Caco-2 (cell line): ENCODE measurements at regions not wholly inside any gene's neighbourhood (a gene's known extent, or its start where the extent isn't known, plus 50 kb on each side); places are given as distances from the start of the nearest gene placed in this dataset.

Experiments used
- BruUV-seq: library from RNA; stranded (reverse); fragments of 400-500 nt; replicated peaks from 2 replicates; lab custom pipeline; 2021; lab: Mats Ljungman, UMichigan
- CTCF ChIA-PET: fragments of 300-600 bp; sonication (Branson Sonifier 250); formaldehyde crosslinking; loops from one replicate; lab custom pipeline; 2022; ENCODE audit warnings: antibody characterized with exemption; lab: Charles Lee
- POLR2A ChIA-PET: fragments of 300-600 bp; sonication (Branson Sonifier 250); formaldehyde crosslinking; loops from one replicate; lab custom pipeline; 2022; ENCODE audit warnings: antibody characterized with exemption; lab: Charles Lee
- DNase-seq, 2 experiments: peaks; one replicate each; pipeline versions ENCODE4 v3.0.0 to v3.0.0-alpha.2; 2020 to 2022
- H3K27me3 ChIP-seq: replicated peaks from 2 replicates; pipeline ENCODE4 v1.6.0; 2011; ENCODE audit warnings: low read length; ENCODE audit not compliant: control insufficient read depth, insufficient read depth
- H3K36me3 ChIP-seq: 2 replicates; pipeline ENCODE4 v1.5.1; 2011; ENCODE audit warnings: low read length; ENCODE audit not compliant: control insufficient read depth, insufficient read depth
- H3K4me1 ChIP-seq: fragments of 250-450 bp; sonication (Bioruptor Pico); 2 replicates; pipeline ENCODE4 v1.5.1; 2020; ENCODE audit warnings: mild to moderate bottlenecking
- H3K4me3 ChIP-seq: 2 replicates; pipeline ENCODE4 v1.5.1; 2011; ENCODE audit warnings: low read depth, mild to moderate bottlenecking, control low read depth, low read length
- H3K9me3 ChIP-seq: fragments of 250-450 bp; sonication (Bioruptor Pico); 2 replicates; pipeline ENCODE4 v1.5.1; 2020; ENCODE audit warnings: mild to moderate bottlenecking, moderate library complexity
- H3K27ac Mint-ChIP-seq: one replicate; pipeline ENCODE4 v1.8.0; 2022; ENCODE audit warnings: mixed read lengths; ENCODE audit not compliant: unreplicated experiment
- H3K27me3 Mint-ChIP-seq: one replicate; pipeline ENCODE4 v1.8.0; 2022; ENCODE audit warnings: mixed read lengths; ENCODE audit not compliant: insufficient read depth, unreplicated experiment
- H3K36me3 Mint-ChIP-seq: one replicate; pipeline ENCODE4 v1.8.0; 2022; ENCODE audit warnings: mild to moderate bottlenecking, mixed read lengths; ENCODE audit not compliant: insufficient read depth, unreplicated experiment
- H3K4me1 Mint-ChIP-seq: one replicate; pipeline ENCODE4 v1.8.0; 2022; ENCODE audit warnings: low read depth, mixed read lengths; ENCODE audit not compliant: unreplicated experiment
- H3K4me3 Mint-ChIP-seq: one replicate; pipeline ENCODE4 v1.8.0; 2022; ENCODE audit warnings: mild to moderate bottlenecking, moderate library complexity, mixed read lengths; ENCODE audit not compliant: unreplicated experiment
- H3K9me3 Mint-ChIP-seq: one replicate; pipeline ENCODE4 v1.8.0; 2022; ENCODE audit warnings: mixed read lengths; ENCODE audit not compliant: unreplicated experiment
- intact Hi-C: fragments of 100-400 bp; cut with micrococcal nuclease; formaldehyde crosslinking; loops from one replicate; pipeline ENCODE4 v1.10.0; 2022; ENCODE audit not compliant: unreplicated experiment
- TF ChIP-seq, protein P1 (sequence below), 2 experiments: fragments of 200-600 bp in 1 of 2; IDR thresholded peaks; 1 replicate in 1 of 2; 2 replicates in 1 of 2; pipeline versions ENCODE4 v1.5.1 to v1.8.0; 2011 to 2022; ENCODE audit warnings: antibody characterized with exemption in 1 of 2, control low read depth in 1 of 2, inconsistent platforms in 1 of 2, low read depth in 1 of 2, low read length in 1 of 2, mild to moderate bottlenecking in 1 of 2, moderate library complexity in 1 of 2; ENCODE audit not compliant: insufficient read depth in 1 of 2, severe bottlenecking in 1 of 2, unreplicated experiment in 1 of 2

GRCh38 chr5:2622866-2623265, 128.6 kb downstream of the IRX2 start:
- no peak overlapping the region for H3K4me3 ChIP-seq
- Mint-ChIP-seq H3K4me1 (no peaks in the 10 kb centered on the region), H3K36me3 (no peaks in the 10 kb centered on the region), H3K9me3 (no peaks in the 10 kb centered on the region), H3K27ac (no peak overlapping the region), H3K4me3 (no peak overlapping the region), H3K27me3 (peaks cover 10% of the 10 kb centered on the region)
- H3K27me3 ChIP-seq, result no peaks in the 10 kb centered on the region
- no TSS peak for BruUV-seq
- ChIA-PET CTCF (no interaction called here), POLR2A (no interaction called here)
- TF ChIP-seq, protein P1, sequence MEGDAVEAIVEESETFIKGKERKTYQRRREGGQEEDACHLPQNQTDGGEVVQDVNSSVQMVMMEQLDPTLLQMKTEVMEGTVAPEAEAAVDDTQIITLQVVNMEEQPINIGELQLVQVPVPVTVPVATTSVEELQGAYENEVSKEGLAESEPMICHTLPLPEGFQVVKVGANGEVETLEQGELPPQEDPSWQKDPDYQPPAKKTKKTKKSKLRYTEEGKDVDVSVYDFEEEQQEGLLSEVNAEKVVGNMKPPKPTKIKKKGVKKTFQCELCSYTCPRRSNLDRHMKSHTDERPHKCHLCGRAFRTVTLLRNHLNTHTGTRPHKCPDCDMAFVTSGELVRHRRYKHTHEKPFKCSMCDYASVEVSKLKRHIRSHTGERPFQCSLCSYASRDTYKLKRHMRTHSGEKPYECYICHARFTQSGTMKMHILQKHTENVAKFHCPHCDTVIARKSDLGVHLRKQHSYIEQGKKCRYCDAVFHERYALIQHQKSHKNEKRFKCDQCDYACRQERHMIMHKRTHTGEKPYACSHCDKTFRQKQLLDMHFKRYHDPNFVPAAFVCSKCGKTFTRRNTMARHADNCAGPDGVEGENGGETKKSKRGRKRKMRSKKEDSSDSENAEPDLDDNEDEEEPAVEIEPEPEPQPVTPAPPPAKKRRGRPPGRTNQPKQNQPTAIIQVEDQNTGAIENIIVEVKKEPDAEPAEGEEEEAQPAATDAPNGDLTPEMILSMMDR (IDR thresholded peaks at IDR 0.05; ENCODE audit: insufficient read depth in 1 of 2, low read depth in 1 of 2, low read length in 1 of 2, severe bottlenecking in 1 of 2, unreplicated experiment in 1 of 2), result no peak
- H3K9me3 ChIP-seq, result no peaks in the 10 kb centered on the region
- no peak for DNase-seq
- H3K4me1 ChIP-seq, result no peaks in the 10 kb centered on the region
- intact Hi-C loops, result no loop called here
- no peaks in the 10 kb centered on the region for H3K36me3 ChIP-seq

- Mint-ChIP-seq H3K36me3 (no peaks in the 10 kb centered on the region), H3K4me3 (no peak overlapping the region), H3K4me1 (no peaks in the 10 kb centered on the region), H3K9me3 (peaks cover 6% of the 10 kb centered on the region), H3K27ac (no peak overlapping the region), H3K27me3 (peaks cover 7% of the 10 kb centered on the region)
- TF ChIP-seq, protein P1 (IDR thresholded peaks at IDR 0.05; ENCODE audit: insufficient read depth in 1 of 2, low read depth in 1 of 2, low read length in 1 of 2, severe bottlenecking in 1 of 2, unreplicated experiment in 1 of 2), result no peak
- Histone ChIP-seq H3K36me3 (no peaks in the 10 kb centered on the region), H3K4me1 (no peaks in the 10 kb centered on the region), H3K4me3 (no peak overlapping the region), H3K27me3 (no peaks in the 10 kb centered on the region), H3K9me3 (no peaks in the 10 kb centered on the region)
- DNase-seq, result no peak
- ChIA-PET CTCF (no interaction called here), POLR2A (no interaction called here)
- no TSS peak for BruUV-seq
- intact Hi-C loops, result no loop called here
These were observed 129.8 kb downstream of the IRX2 start for GRCh38 chr5:2621631-2622030.

GRCh38 chr5:2619216-2619615, 132.3 kb downstream of the IRX2 start:
- Histone ChIP-seq H3K9me3 (no peaks in the 10 kb centered on the region; the same call in 1 of the 2 replicates), H3K27me3 (no peaks in the 10 kb centered on the region), H3K4me3 (no peak overlapping the region), H3K4me1 (no peaks in the 10 kb centered on the region), H3K36me3 (no peaks in the 10 kb centered on the region)
- Mint-ChIP-seq H3K36me3 (no peaks in the 10 kb centered on the region), H3K9me3 (peaks cover 27% of the 10 kb centered on the region), H3K4me3 (no peak overlapping the region), H3K27ac (no peak overlapping the region), H3K4me1 (no peaks in the 10 kb centered on the region), H3K27me3 (peaks cover 10% of the 10 kb centered on the region)
- intact Hi-C loops, result no loop called here
- no TSS peak for BruUV-seq
- no peak for DNase-seq
- ChIA-PET POLR2A (no interaction called here), CTCF (interaction anchor here (1.2 kb wide), 1 partner anchor 10 kb away, joined by 12 read pairs; no protein-coding TSS in a partner anchor)
- TF ChIP-seq, protein P1 (IDR thresholded peaks at IDR 0.05; ENCODE audit: insufficient read depth in 1 of 2, low read depth in 1 of 2, low read length in 1 of 2, severe bottlenecking in 1 of 2, unreplicated experiment in 1 of 2), result no peak
